Stomach (tissue), 4 donors: ENCODE measurements at regions not wholly inside any gene's neighbourhood (a gene's known extent, or its start where the extent isn't known, plus 50 kb on each side); places are given as distances from the start of the nearest gene placed in this dataset.

Source experiments
- CTCF ChIP-seq, 7 experiments: fragments of 450-650 bp in 4 of 7; fragments of 200-600 bp in 3 of 7; sonication (generic) in 3 of 7; IDR thresholded peaks; one replicate each; pipeline ENCODE4 v1.5.1; 2016 to 2019; ENCODE audit warnings: antibody characterized with exemption in 7 of 7, control low read depth in 2 of 7, mild to moderate bottlenecking in 1 of 7
- POLR2A ChIP-seq, 4 donors: fragments of 450-650 bp; IDR thresholded peaks; one replicate each; pipeline ENCODE4 v1.6.1; 2016; ENCODE audit warnings: antibody characterized with exemption in 4 of 4, control low read depth in 2 of 4, mild to moderate bottlenecking in 1 of 4, moderate library complexity in 1 of 4
- POLR2AphosphoS5 ChIP-seq, 3 donors: sonication (generic); formaldehyde crosslinking; IDR thresholded peaks; one replicate each; pipeline ENCODE4 v1.6.1; 2016; ENCODE audit warnings: antibody characterized with exemption in 3 of 3

- TF ChIP-seq CTCF (IDR thresholded peaks at IDR 0.05) (no peak), POLR2A (IDR thresholded peaks at IDR 0.05) (no peak), POLR2AphosphoS5 (IDR thresholded peaks at IDR 0.05) (no peak)
Observed at GRCh38 chr5:79898611-79899010, 92.5 kb downstream of the MTX3 start.
